ENCODE measurements at regions not wholly inside any gene's neighbourhood (a gene's known extent, or its start where the extent isn't known, plus 50 kb on each side); places are given as distances from the start of the nearest gene placed in this dataset.
"Not testable (repeated sequence)": the region's sequence is repeated elsewhere in the genome, so short reads cannot be mapped to it uniquely, and the experiment has no call there.

- DNase-seq = no peak
Observed at GRCh38 chr6:8361259-8361658, 74.1 kb downstream of the SLC35B3 start.

DNA sequence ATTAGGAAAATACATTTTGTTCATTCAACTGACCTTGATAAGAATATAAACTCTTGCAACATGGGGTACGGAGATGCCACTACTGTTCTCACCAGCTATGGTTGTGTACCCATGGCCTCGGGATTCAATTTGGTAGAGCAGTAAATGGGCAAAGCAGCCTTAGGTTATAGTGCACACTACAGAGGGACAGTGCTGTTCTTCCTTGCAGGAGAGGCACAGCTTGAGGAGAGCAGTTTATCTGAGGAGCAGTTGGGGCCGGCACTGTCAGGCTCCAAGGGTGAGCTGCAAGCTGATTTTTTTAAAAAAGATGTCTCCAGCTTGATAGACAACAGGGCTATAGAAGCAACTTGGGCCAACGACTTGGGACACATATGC, 82.4 kb downstream of the SLC35B3 start:
- no peak for DNase-seq

- DNase-seq = no peak
Observed at GRCh38 chr6:8352335-8352965, 82.9 kb downstream of the SLC35B3 start.

DNA sequence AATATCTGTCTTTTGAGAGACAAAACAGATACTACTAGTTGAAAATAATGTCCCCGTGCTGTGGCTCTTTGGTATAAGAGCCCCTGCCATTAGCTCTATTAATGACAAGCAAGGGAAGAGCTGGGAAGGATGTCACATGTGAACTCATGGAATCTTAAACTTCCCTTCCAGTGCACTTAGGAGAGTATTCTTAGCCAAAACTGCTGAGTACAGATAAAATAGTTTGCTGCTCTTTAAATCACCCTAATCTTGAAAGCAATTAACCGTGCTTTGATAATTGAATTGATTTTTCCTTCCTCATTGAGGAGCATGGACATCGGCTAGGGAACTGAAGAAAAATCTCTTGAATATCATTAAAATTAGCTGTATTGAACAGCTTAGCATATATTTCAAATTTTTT, 91.7 kb downstream of the SLC35B3 start:
- no peak for DNase-seq

GRCh38 chr6:8342241-8342819, 93.0 kb downstream of the SLC35B3 start:
- DNase-seq = no peak

- no peak for DNase-seq
Observed at GRCh38 chr6:8337147-8337546, 98.2 kb downstream of the SLC35B3 start.

DNA sequence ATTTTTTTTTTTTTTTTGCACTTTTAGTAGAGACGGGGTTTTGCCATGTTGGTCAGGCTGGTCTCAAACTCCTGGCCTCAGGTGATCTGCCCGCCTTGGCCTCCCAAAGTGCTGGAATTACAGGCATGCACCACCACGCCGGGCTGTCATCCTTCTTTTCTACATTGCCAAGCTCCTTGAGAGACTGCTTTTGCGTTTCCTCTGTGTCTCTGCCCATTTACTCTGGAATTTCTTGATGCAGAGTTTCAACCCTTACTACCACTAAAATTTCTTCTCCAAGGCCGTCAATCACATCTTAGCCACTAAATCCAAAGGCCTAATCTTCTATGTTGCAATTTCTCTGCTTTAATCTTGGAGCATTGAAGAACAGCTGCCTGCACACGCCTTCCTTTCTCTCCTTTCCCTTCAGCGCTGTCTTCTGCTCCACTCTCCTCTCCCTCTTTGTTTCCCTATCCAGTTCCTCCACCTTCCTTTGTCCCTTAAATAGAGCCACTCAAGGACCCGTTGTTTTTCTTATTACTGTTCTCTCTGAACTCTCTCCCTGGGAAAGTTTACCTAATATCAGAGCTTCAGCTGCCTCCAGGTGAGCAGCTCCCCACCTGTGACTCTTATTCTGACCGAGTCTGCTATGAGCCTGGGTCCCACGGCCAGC, 98.8 kb downstream of the SLC35B3 start:
- no peak for DNase-seq

GRCh38 chr6:8335896-8336295, 99.4 kb downstream of the SLC35B3 start:
- DNase-seq = no peak

DNA sequence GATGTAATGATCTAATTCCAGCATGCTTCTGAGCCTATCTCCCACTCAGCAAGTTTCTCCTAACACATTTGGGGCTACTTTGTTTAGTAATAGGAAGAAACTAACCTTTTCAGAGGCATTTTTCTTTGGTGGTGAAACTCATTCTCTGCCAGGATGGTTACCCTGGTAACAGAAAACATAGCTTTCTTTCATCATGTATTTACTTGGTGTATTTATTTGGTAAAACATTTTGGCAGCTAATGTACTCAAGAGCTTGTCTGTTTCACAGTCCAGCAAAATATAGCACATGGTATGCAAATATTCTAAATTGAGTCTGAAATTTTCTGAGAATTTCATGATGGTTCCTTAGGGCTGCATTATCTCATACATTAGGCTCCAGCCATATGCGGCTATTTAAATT, 100.0 kb downstream of the SLC35B3 start:
- DNase-seq = no peak

- DNase-seq = no peak
Observed at GRCh38 chr6:8334113-8334512, 101.2 kb downstream of the SLC35B3 start.

DNA sequence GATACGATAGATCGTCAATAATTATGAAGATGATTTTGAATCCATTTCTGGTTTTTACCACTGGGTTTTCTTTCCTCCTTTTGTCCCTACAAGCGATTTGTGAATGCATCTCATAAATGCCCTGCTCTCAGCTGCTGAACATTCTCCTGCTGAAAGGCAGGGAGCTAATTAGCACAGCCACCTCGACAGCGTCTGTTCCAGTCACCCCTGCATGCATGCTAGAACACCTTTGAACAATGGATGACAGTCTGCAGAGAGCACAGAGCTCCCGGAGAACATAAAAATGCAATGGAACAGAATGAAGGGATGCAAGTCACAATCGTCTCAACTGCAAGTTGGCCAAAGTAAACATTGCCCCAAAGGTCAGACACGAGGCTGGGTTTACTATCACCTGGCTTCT, 105.8 kb downstream of the SLC35B3 start:
- DNase-seq = no peak

DNA sequence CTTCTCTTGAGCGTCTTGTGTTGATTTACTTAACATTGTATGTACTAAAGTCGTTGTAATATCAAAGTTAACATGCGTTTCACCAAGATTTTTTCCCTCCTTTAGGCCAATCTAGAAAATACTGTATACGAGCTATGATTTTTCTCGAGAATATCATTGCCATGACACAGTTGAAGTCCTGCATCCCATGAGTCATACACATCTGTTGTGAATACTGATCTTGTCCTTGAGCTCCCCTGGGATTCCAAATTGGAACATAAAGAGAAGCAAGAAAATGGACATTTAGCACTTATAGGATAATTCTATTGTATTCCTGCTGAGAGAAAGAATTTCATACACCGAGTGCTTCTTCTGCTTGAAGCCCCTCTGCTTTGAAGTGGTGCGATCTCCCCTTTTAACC, 109.6 kb downstream of the SLC35B3 start:
- DNase-seq = no peak

DNA sequence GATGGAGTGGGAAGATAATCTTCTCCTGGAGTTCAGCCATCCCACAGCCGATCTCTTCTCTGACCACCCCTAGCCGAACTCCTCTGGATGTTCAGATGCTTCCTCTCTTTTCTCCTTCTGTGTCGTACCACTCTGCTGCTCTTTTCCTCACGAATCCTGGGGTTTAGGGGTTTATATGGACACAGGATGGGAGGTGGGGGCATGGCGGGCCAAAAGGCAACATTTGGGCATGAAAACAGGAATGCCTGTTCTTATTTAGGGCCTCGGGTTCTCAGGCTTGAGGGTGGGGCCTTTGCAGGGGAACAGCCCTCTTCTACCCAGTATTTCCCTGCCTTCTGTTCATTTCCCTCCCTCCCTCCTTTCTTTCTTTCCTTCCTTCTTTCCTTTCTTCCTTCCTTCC, 112.7 kb downstream of the SLC35B3 start:
- no peak for DNase-seq

- no peak for DNase-seq
Observed at GRCh38 chr6:8321671-8322404, 113.5 kb downstream of the SLC35B3 start.

DNA sequence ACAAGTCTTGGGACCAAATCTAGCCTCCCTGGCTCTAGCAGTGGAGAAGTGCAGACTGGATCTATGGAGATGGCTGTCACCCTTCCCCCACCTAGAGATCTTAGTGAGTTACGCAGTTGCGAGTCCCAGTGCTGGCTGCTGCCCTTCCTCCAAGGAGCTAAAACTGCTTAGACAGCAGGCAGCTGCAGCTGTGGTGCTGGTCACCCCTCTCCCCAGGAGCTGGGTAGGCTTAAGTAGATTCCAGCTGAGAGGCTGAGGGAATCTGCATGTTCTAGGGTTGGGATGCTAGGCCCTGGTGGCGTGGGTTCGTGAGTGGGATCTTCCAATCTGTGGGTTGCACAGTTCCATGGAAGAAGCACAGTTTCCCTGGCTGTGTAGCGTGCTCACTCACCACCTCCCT, 120.2 kb downstream of the SLC35B3 start:
- no peak for DNase-seq

- no peak for DNase-seq
Observed at GRCh38 chr6:8301502-8301901, 133.8 kb downstream of the SLC35B3 start.

DNA sequence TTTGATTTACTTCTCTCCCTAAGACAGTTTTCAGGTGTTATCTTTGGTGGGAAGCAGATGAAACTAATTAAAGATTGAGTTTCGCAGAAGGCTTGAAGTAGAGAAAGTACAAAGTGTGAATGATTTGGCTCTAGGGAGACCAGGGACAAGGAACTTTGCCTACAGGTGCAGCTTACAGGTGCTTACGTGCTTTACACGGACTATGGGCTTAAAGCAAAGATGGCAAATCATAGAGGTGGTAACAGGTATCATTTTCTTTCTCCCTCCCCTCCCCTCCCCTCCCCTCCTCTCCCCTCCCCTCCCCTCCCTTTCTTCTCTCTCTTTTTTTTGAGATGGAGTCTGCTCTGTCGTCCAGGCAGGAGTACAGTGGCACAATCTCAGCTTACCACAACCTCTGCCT, 136.3 kb downstream of the SLC35B3 start:
- no peak for DNase-seq

- DNase-seq = not testable (repeated sequence)
Observed at GRCh38 chr6:8282946-8283345, 152.4 kb downstream of the SLC35B3 start.

- DNase-seq = no peak
Observed at GRCh38 chr6:8282380-8282779, 153.0 kb downstream of the SLC35B3 start.

GRCh38 chr6:8279041-8279805, 156.1 kb downstream of the SLC35B3 start:
- DNase-seq = no peak

DNA sequence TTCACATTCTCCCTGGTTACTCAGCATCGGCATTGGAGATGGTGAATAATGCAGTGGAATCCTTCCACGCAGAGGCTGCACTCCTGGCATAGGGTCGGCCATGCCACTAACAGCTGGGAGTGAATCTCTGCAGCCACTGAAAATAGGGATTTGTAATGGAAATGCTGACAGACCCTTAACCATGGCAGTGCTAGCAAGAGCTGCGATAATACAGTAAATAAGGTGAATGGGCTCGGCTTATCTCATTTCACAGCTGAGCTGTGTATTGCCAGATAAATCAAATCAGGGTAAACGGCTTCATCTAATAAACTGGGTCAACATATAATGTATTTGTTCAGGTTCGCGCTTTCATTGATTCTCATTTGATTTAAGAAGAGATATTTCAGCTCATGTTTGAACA, 156.8 kb downstream of the SLC35B3 start:
- no peak for DNase-seq

DNA sequence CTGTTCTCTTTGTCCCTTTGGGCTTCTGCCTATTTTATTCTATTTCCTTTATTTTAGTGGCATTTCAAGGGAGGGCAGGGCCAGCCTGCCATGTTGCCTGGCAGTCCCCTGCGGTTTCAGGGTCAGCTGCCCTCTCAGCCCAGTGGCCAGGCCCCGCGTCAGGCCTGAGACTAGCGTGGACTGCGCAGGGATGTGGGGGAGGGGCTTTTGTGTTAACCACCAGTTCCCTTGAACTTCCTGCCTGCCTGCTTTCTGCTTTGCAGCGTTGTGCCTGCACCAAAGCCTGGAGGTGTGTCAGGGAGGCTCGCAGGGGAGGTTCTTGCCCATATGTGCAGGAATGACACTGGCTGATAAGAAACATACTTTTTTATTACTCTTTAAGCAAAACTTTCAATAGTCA, 157.6 kb downstream of the SLC35B3 start:
- no peak for DNase-seq

- DNase-seq = no peak
Observed at GRCh38 chr6:8276148-8276547, 159.2 kb downstream of the SLC35B3 start.

All from NCI-H2171 treated with DMSO at 0.1 percent for 48 hours (cell line).